Eye (tissue), 1 donor: ENCODE measurements at regions not wholly inside any gene's neighbourhood (a gene's known extent, or its start where the extent isn't known, plus 50 kb on each side); places are given as distances from the start of the nearest gene placed in this dataset.

Source experiments
- DNase-seq: peaks from one replicate; pipeline ENCODE4 v3.0.0-alpha.2; 2015

DNA sequence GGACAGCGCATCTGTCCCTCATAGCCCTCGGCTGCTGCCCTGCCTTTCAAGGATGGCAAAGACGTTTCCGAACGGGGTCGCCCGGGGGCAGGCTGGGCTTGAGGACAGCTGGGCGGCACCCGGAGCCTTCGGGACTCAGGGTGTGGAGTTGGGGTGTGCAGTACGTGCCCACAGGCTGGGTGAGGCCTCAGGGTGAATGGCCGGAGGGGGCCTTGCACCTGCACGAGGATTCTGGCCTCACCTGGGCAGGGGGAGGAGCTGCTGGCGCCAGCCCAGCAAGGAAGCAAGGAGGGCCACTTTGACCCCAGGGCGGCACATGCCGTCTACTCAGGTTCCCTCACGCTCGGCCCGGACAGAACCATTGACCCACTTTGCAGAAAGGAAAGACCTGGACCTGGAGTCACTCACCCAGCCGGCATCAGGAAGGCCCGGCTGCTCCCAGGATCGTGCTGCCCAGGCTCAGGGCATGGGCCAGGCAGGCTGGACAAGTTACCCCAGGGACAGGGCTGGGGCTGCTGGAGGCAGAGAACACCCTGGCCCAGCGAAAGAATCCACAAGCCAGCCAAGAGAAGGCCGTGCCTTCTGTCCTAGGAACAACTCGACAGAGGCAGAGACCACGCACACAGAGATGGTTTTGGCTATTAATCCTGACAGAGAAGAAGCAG, 65.1 kb upstream of the TTC34 start:
- no peak for DNase-seq

DNA sequence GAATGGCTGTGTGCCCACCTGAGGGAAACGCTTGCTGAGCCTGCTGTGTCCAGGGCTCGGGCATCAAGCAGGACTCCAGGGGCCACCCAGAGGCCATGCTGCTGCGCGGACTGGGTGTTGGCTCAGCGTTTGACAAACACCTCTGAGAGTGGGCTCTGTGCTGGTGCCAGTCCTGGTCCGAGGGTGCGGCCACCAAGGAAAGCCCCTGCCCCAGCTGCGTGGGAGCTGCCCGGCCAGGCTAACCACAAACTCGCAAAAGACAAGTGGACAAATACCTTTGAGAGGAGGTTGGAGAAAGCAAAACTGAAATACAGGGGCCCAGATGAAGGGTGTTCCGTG, 65.6 kb upstream of the TTC34 start:
- DNase-seq: no peak

DNA sequence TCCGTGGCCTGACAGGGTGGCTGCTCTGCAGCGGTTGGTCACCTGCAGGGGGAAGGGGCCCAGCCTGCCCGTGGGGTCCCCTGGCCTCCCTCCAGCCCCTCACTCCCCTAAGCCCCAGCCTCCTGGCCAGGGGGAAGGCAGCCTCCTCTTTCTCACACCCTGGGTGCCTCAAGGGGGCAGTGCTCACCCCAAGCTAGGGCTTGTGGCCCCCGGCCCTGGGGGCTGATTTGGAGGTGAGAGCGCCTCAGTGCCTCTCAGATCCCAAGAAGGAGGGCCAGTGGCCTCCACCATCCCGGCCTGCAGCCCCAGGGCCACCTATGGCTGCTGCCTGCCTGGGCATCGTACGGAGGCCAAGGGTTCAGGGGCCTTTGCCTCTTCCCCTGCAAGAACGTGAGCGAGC, 66.4 kb upstream of the TTC34 start:
- DNase-seq: no peak

DNA sequence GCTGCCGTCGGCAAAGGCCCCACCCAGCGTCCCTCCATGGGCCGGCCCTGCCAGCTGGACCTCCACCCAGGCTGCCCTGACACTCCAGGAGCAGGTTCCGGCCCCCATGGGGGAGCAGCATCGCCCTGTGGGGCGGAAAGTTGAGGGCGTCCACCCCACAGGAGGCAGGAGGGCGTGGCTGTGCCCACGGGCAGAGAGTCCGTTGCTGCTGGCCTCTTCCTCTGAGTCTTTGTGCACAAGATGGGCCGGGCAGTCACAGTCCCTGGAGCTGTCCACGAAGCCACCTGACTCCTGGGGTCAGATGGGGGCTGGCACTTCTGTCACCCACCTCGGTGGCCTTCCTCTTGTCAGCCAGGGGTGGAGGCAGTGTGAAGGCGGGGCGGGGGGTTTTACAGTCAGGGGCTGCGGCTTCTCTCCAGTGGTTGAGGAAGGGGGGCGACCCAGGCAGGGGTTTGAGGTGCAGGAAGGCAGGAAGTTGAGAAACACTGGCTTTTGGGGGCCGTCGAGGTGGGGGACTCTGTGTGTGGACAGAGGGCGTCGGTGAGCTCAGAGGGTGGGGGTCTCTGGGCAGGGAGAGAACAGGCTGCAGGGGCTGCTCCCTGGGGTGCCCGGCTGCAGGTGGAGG, 67.2 kb upstream of the TTC34 start:
- DNase-seq: no peak

DNA sequence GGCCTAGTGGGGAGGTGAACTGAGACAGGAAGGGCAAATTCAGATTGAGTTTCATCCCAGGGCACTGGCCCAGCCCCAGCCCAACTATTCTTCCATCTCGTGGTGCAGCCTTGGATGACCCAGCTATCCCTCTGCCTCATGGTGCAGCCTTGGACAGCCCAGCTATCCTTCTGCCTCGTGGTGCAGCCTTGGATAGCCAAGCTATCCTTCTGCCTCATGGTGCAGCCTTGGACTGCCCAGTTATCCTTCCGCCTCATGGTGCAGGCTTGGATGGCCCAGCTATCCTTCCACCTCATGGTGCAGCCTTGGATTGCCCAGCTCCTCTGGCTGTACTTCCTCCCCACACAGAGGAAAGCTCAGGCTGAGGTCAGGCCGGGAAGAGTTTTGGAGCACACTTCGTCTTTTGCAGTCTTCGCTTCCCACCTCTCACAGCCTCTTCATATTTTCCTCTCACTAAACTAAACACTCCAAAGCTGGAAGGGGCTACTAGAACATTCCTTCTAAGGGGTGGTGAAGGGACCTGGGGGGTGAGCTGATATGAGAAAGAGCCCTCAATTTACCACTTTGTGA, 69.8 kb upstream of the TTC34 start:
- DNase-seq: no peak

DNA sequence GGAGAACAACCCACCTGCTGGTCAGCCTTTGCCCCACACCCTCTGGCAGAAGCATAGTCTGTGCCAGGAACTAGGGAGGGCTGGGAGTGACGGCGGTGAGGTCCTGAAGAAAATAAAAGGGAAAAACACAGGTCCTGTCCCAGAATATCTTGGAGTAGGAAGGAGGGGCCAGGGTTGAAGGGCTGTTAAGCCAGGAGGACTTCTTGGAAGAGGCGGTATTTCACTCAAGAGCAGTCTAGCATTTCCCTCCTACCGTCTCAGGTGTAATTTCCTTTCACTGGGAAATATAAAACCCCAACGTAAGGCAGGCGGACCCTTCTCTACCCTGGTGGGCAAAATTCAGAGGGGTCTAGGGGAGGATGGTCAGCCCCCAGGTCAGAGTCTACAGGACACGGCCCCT, 72.7 kb upstream of the TTC34 start:
- DNase-seq: no peak

DNA sequence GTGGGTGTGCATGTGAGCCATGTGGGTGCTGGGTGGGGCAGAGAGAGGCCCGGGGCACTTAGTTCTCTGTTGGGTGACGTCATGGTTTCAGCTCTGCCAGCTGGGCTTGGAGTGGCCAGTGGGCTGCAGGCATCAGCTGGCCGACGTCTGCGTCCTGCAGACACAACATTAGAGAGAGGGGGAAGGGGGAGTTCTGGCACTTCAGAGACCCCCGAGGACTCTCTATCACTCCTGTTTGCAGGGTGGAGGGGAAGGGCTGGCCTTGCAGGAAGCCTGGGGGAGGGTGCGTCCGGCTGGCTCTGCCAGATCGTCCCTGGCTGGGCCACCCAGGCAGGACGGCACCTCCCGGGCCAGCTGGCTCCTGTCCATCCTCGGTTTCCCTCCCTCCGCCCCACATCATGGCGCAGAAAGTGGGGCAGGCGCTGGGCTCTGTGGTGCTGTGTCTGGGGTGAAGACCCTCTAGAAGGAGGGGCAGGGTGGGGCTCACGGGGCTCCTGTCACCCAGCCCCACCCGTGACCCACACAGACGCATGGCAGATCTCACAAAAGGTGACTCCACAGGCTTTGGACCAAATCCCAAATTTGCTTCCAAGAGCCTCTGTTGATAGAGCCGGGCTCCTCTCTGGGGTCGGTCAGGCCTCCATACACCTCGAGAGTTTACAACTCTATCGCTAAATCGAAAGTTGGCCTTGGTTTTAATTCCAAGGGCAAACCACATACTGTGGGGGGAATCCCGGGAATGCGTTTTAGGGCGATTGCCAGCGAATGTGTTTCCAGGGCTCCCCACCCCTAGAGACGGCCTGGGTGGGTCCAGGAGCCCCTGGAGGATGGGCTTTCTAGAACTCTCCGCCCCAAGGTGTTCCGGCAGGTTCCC, 73.4 kb upstream of the TTC34 start:
- DNase-seq: peak; percentile 66

DNA sequence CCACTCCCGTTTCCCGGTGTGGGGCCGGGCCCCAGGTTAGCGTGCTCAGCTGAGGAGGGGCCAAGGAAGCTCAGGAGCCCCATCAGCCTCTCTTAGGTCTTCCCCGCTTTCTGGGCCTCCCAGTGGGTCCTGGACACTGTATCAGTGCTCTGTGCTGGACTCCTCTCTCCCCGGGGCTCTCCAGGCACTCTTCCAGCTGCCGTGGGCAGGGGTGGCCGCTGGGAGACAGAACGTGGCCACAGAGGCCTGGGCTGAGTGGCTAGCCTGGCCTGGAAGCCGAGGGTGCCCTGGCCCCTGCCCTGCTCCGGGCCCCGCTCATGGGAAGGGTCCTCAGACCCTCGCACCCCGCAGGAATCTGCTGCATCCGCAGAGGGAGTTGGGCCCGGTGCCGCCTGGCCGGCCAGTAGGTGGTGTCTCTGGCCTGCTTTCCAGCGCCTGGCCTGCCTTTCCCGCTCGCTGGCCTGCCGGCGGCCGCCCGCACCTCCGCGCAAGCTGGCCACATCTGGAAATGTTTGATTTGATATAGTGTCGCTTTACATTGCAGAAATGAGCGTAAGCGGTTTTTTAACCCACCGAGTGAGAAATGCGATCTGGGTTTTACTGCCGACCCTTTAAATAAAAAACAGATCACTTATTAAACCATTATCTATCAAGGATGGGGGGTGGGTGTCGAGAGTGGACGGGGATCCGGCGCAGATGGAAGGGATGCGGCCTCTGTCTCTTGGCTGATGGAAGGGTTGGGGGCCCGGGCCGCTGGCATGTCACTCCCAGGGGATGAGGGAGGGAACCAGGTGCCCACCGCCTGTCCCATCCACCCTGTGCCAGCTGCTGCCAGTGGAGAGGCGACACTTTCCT, 74.4 kb upstream of the TTC34 start:
- peak; percentile 80 for DNase-seq

DNA sequence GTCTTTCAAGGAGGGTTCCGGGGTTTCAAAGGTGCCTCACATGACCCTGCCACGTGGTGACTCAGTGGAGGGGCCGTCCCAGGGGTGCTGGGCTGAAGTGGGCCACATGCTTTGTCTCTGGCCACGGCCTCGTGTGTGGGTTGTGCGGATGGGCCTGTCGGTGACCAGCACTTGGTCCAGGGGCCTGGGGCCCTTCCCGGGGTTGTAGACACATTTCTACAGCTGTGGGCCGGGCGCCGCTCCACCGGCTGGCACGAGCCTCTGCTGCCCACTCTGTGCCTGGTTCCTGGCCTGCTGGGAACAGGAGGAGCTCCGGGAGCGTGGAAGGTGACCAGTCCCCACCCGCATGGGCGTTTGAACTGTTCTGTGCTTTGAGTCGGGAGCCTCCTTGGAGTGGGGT, 75.4 kb upstream of the TTC34 start:
- DNase-seq: no peak

DNA sequence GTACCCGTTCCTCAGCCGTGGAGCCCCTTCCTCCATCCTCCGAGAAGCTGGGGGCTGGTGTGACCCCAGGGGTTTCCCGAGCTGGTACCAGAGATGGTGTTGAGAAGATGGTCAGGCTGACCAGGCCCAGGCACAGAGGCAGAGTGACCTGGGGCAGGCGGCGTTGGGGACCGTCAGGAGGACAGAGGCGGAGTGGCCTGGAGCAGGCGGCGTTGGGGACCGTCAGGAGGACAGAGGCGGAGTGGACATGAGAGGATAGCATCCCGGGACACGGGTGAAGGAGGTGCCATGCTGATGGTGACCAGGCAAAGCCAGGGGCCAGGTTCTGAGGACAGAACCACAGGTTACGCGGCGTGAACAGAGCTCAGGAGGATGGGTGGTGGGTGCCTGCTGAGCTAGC, 75.9 kb upstream of the TTC34 start:
- DNase-seq: no peak

DNA sequence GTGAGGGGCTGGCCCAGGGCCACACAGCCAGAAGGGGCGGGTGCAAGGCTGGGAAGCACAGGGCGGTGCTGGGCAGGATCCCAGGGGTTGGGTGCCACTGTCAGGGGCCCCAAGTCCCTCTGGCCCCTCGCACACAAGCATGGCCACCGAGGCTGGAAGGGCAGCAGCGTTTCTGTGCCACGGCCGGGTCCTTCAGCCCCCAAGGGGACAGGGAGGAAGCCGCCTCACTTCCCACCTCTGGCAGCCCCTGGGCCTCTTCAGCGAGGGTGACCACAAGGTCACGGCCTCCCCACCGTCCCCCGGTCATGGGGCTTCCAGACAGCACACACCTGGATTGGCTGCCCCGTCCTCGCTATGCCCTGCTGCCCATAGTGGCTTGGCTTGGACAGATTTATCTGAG, 77.1 kb upstream of the TTC34 start:
- no peak for DNase-seq

DNA sequence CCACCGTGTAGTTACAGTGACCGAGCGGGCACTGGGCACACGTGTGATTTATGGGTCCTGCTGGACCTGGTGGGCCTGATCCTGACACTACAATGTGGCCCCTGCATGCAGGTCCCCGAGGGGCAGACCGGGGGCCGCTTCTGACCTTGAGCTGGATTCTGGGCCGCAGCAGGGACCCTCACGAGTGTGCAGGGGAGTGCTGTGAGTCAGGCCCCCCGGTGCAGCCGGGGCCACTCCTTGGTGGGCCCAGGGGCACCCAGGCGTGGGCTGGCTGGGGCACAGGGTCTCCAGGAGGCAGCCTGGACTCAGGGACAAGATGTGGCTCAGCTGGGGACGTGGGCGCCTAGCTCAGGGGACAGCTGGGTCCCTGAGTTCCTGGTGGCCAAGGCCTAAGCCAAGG, 77.5 kb upstream of the TTC34 start:
- no peak for DNase-seq

DNA sequence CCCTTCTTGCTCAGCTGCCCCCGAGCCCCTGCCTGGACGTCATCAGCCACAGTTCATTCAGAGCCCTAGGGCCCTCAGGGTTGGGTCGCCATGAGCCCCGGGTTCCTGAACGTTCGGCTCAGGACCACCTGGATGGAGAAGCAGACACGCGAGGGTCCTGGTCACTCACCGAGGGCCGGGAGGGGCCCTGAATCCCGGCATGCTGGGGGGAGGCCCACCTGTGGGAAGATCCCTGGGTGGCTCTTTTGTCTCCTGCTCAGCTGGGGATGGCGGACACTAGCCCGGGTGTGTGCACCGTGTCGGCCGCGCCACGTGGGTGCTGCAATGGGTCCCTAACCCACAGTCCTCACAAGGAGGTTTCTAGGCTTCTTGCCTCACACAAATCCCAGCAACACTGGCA, 78.1 kb upstream of the TTC34 start:
- DNase-seq: no peak

DNA sequence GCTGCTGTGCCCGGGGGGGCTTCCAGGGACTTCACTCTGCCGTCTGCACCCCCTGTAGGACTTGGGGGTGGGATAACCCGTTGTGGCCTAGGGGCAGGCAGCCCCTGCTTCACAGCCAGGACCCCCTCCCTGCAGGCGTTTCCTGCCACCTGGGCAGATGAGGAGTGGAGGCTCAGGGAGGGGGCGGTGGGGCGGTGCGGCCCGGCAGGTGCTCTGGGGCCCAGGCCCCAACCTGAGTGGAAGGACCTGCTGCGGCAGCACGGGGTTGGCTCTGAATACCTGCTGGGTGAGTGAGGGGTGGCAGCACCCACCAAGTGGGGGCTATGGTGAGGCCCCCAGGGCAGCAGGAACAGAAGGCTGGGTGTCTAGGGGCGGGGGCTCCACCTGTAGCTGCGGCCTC, 78.6 kb upstream of the TTC34 start:
- DNase-seq: no peak

DNA sequence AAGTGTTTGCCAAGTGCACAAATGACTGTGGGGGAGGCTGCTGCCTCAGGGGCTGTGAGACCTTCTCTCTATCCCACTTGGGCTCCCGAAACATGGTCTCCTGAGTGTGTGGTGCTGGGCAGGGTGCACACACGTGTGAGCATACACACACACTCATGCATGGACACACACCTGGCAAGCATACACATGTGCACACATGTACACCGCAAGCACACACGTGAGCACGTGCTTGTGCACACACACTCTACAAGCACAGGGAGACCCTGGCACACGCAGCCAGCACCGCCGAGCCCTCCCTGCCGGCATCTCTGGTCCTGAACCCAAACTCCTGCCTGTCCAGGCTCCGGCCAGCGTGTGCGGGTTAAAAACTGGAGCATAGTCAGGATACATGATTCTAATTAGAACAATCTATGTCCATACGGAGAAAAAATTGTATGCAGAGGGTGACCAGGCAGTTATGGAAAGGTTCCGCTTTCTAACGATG, 79.4 kb upstream of the TTC34 start:
- no peak for DNase-seq

DNA sequence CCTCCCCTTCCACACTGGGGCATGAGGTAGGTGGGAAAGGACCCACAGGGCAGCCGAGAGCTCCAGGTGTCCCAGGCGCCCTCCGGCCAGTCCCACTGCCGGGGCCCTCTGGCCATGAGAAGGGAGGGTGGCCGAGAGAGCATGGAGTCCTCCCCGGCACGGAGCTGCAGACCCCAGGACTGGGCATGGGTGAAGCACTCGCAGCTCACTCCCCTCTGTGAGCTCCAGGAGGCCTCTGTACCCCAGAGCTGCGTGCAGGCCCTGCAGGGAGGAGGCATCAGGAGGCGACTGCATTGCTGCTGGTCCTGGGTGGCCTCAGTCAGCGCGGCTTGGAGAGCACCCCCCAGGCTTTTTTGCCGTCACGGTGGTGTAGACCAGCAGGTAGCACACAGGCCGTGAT, 80.1 kb upstream of the TTC34 start:
- no peak for DNase-seq

DNA sequence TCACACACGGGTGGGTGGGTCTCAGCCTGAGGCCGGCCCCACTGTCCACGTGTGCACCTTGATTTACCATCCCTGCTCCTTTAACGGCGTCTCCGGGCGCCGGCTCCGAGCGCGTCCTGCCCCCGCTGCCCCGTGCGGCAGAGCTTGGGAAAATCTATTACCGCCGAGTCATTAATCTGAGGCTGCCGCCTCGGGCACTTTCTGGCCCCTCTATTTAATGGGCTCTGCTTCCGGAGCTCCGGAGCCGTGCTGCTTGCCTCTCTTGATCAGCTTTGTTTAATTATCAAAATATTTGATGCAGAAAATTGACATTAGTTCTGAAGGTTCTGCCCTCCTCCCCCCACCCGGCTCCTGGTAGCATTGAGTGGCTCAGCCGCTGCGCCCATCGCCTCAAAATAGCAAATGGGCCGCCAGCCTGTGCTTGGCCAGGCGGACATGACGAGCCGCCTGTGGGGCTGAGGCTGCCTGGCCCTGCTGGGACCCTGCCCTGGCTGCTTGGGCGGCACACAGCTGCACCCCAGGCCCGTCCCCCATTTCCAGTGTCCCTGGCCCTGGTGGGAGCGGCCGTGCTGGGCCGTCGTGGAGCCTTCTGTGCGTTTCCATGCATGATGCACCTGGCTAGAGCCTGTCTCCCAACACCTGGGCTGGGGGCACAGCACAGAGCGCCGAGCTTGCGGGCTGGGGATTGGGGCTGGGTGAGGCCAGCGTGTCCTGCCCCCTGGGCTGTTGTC, 81.6 kb upstream of the TTC34 start:
- peak; percentile 82 for DNase-seq

DNA sequence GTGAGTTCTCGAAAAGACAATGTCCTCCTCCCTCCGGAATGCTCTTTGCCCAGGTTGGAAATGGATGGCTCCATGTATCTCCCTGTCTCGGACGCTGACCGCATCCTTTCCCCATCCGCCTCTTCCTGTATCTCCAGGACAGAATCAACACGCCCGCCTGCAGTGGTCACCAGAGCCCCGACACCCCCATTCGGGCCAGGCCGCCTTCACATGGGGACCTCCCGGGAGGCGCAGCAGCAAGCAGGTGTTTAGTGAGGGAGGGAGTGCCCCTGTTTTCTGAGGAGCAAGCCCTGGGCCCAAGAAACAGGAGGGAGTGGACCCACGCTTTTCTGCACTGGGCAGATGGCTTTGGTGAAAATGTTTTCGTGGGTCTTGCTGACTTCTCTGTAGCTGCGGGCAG, 83.5 kb upstream of the TTC34 start:
- DNase-seq: no peak

DNA sequence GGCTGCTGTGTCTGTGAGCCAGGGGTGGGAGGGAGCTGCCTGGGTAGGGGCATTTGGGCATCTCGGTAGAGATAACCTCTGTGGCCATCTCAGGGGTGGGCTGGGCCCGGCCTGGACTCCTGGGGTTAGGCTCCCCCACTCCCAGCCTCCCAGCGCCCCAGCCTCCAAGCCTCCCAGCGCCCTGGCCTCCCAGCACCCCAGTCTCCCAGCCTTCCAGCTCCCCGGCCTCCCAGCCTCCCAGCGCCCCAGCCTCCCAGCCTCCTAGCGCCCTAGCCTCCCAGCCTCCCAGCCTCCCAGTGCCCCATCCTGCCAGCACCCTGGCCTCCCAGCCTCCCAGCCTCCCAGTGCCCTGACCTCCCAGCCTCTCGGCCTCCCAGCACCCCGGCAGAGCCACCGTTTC, 85.1 kb upstream of the TTC34 start:
- no peak for DNase-seq

DNA sequence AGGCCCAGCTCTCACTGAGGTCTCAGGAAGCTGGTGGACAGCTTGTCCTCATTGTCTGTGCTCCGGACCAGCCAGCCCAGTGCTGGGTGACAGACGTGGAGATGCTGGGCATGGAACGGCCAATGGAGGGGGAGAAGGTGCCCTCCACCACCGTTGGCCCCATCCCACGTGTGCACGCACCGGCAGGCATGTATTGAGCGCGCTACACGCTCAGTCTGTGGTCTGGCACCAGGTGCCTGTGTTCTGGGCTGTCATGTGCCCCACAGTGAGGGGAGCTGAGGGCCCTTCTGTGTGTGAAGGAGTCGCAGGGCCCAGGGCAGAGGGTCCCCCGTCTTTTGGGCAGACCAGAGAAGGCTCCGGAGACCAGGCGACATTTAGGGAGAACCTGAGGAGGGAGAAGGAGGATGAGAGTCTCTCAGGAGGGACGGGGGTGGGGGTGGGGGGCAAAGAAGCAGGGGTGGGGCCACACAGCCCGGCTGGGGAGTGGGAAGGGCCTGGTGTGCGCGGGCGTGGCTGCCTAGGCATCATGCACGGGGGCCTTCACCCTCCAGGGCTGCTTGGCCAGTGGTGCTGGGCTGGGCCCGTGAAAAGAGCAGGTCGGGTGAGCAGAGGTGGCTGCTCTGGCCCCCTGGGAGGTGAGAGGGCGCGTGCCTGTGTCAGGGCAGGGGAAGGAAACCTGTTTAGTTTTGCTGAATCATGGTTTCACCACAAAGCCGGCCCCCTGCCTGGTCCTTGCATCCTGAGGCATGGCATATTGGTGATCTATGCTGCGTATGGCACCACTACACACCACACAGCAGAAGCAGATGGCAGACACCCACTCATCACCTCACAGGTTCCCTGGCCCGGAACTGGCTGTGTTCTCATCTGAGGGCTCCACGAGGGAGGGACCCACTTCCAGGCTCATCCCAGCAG, 86.7 kb upstream of the TTC34 start:
- DNase-seq: no peak
